ENCODE measurements at regions not wholly inside any gene's neighbourhood (a gene's known extent, or its start where the extent isn't known, plus 50 kb on each side); places are given as distances from the start of the nearest gene placed in this dataset.

GRCh38 chr4:97496298-97496873 is 646.9 kb downstream of the STPG2 start:
- TF ChIP-seq POLR2A (IDR thresholded peaks at IDR 0.05): no peak
- no peak for TF ChIP-seq CTCF (IDR thresholded peaks at IDR 0.05)
- TF ChIP-seq EP300 (IDR thresholded peaks at IDR 0.05): no peak
- no peak for TF ChIP-seq POLR2AphosphoS5 (IDR thresholded peaks at IDR 0.05)

All from suprapubic skin (tissue), 4 donors.